ENCODE measurements at regions not wholly inside any gene's neighbourhood (a gene's known extent, or its start where the extent isn't known, plus 50 kb on each side); places are given as distances from the start of the nearest gene placed in this dataset.

- TF ChIP-seq, protein P1, sequence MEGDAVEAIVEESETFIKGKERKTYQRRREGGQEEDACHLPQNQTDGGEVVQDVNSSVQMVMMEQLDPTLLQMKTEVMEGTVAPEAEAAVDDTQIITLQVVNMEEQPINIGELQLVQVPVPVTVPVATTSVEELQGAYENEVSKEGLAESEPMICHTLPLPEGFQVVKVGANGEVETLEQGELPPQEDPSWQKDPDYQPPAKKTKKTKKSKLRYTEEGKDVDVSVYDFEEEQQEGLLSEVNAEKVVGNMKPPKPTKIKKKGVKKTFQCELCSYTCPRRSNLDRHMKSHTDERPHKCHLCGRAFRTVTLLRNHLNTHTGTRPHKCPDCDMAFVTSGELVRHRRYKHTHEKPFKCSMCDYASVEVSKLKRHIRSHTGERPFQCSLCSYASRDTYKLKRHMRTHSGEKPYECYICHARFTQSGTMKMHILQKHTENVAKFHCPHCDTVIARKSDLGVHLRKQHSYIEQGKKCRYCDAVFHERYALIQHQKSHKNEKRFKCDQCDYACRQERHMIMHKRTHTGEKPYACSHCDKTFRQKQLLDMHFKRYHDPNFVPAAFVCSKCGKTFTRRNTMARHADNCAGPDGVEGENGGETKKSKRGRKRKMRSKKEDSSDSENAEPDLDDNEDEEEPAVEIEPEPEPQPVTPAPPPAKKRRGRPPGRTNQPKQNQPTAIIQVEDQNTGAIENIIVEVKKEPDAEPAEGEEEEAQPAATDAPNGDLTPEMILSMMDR (conservative IDR thresholded peaks at IDR 0.05; ENCODE audit: low read depth, low read length) = no peak
- no peak for TF ChIP-seq POLR2A (IDR thresholded peaks at IDR 0.05; ENCODE audit: low read depth, low read length)
Observed at GRCh38 chr22:47295226-47295901, 532.9 kb downstream of the TBC1D22A start.

All from IMR-90 (cell line).